Mammary epithelial cell (primary cell): ENCODE measurements at regions not wholly inside any gene's neighbourhood (a gene's known extent, or its start where the extent isn't known, plus 50 kb on each side); places are given as distances from the start of the nearest gene placed in this dataset.

Source experiments
- EZH2 ChIP-seq: IDR thresholded peaks from 2 replicates; pipeline ENCODE4 v1.6.1; 2012; ENCODE audit warnings: low read length, inconsistent platforms, borderline replicate concordance
- TF ChIP-seq, protein P1 (sequence below), 2 donors: IDR thresholded peaks in 1 of 2; conservative IDR thresholded peaks in 1 of 2; 2 replicates each; pipeline ENCODE4 v1.5.1; 2011 to 2012; ENCODE audit warnings: inconsistent platforms in 2 of 2, low read length in 2 of 2, mild to moderate bottlenecking in 2 of 2, control low read depth in 1 of 2, low read depth in 1 of 2; ENCODE audit not compliant: insufficient read depth in 1 of 2; ENCODE audit errors: extremely low read depth in 1 of 2

DNA sequence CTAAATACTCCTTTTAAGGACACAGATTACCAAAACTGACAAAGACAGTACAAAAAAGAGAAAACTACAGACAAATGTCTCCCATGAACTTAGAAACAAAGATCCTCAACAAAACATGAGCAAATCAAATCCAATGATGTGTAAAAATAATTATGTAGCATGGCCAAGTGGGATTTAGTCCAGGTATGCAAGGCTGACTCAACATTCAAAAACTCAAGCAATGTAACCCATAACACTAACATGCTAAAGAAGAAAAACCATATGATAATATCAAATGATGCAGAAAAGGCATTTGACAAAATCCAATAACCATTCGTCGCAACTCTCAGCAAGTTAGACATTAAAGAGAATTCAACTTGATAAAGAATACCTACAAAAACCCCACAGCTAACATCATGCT, 239.0 kb upstream of the KLHL29 start:
- TF ChIP-seq EZH2: no peak
- TF ChIP-seq, protein P1, sequence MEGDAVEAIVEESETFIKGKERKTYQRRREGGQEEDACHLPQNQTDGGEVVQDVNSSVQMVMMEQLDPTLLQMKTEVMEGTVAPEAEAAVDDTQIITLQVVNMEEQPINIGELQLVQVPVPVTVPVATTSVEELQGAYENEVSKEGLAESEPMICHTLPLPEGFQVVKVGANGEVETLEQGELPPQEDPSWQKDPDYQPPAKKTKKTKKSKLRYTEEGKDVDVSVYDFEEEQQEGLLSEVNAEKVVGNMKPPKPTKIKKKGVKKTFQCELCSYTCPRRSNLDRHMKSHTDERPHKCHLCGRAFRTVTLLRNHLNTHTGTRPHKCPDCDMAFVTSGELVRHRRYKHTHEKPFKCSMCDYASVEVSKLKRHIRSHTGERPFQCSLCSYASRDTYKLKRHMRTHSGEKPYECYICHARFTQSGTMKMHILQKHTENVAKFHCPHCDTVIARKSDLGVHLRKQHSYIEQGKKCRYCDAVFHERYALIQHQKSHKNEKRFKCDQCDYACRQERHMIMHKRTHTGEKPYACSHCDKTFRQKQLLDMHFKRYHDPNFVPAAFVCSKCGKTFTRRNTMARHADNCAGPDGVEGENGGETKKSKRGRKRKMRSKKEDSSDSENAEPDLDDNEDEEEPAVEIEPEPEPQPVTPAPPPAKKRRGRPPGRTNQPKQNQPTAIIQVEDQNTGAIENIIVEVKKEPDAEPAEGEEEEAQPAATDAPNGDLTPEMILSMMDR (conservative IDR thresholded peaks at IDR 0.05 in 1 of 2, IDR thresholded peaks at IDR 0.05 in 1 of 2; ENCODE audit: extremely low read depth in 1 of 2, insufficient read depth in 1 of 2, low read depth in 1 of 2, low read length in 2 of 2): no peak
